ENCODE measurements at regions not wholly inside any gene's neighbourhood (a gene's known extent, or its start where the extent isn't known, plus 50 kb on each side); places are given as distances from the start of the nearest gene placed in this dataset.

DNA sequence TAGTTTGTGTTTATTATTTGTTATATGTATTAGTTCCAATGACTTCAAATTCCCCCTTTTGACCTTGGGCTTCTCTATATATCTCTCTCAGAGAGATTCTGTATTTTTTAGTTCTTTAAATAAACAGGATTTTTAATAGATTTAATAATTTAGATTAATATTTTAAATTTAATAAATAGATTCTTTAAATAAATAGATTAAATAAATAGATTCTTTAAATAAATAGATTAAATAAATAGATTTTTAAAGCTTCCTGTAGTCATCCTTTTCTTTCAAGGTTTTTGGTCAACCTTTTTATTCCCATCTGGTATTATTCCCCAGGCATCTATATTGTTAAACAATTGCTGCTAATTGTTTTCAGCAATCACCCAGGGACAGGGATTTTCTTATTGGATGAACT is 721.9 kb upstream of the ADAMTS5 start:
- no peak overlapping the region for H3K4me3 Mint-ChIP-seq
- no peaks in the 10 kb centered on the region for H3K9me3 ChIP-seq (ENCODE audit: control insufficient read depth, low read length, poor library complexity, severe bottlenecking)
- H3K36me3 Mint-ChIP-seq (ENCODE audit: low read depth), result peaks cover 2% of the 10 kb centered on the region
- H3K27me3 Mint-ChIP-seq, result no peaks in the 10 kb centered on the region
- DNase-seq (no peak), ATAC-seq (no peak)
- no peaks in the 10 kb centered on the region for H3K4me1 Mint-ChIP-seq
- no peak overlapping the region for H3K27ac Mint-ChIP-seq

DNA sequence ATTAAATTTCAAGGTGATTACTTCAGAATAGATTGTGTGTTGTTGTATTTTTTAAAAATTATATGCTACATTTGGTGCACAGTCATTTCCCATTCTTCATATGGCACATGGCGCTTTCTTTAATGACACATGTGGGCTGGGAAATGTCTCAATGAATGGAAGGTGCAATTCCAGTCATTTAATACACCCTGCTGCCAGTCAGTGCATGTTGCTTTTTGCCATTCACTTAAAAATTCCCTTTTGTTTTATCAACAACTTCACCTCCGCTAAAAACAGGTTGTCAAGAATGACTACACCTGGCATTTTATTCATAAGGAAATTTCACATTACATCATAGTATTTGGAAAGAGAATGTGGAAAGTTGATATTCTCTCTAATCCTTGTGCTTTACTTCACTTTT is 716.4 kb upstream of the ADAMTS5 start:
- no peaks in the 10 kb centered on the region for H3K9me3 ChIP-seq (ENCODE audit: control insufficient read depth, low read length, poor library complexity, severe bottlenecking)
- Mint-ChIP-seq H3K4me3 (no peak overlapping the region), H3K4me1 (no peaks in the 10 kb centered on the region), H3K36me3 (ENCODE audit: low read depth) (no peaks in the 10 kb centered on the region), H3K27ac (no peak overlapping the region), H3K27me3 (no peaks in the 10 kb centered on the region)
- no peak for ATAC-seq
- no peak for DNase-seq

DNA sequence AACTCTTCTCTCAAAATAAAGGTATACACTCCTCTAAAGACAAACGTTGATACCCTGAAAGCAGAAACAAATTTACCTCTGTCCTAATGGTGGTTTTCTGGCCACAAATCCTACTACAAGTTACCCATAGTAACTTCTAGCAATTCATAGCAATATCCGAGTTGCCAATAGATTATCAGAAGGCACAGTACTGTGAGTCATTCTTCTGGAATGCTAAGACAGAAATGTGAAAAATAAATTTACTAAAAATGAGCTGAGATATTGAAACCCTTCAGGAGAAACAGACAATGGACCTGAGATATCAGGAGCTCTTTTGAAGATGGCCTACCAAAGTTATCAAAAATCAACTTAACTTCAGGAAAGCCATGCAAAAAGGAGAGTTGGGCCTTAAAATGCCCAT is 715.0 kb upstream of the ADAMTS5 start:
- no peak overlapping the region for H3K4me3 Mint-ChIP-seq
- H3K4me1 Mint-ChIP-seq, result no peaks in the 10 kb centered on the region
- no peaks in the 10 kb centered on the region for H3K36me3 Mint-ChIP-seq (ENCODE audit: low read depth)
- ATAC-seq, result no peak
- H3K27ac Mint-ChIP-seq, result no peak overlapping the region
- no peaks in the 10 kb centered on the region for H3K9me3 ChIP-seq (ENCODE audit: control insufficient read depth, low read length, poor library complexity, severe bottlenecking)
- no peaks in the 10 kb centered on the region for H3K27me3 Mint-ChIP-seq
- DNase-seq, result no peak

DNA sequence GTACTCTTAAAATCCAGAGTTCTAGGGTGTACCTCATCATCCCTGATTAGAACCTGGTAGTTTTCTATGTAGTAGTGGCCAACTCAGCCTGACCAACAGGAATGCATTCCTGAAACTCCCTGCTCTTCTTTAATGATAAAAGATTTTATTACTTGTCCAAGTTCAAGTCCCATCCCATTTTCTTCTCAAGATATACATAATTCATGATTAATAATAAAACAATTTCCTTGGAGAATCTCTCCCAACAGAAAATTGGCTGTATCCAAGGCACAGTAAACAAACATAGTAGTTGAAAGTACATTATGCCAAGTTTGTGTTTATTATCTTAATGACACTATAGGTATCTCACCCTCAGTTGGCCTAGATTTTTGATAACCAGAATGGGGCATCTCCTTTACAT is 714.1 kb upstream of the ADAMTS5 start:
- H3K4me1 Mint-ChIP-seq, result no peaks in the 10 kb centered on the region
- H3K27ac Mint-ChIP-seq, result no peak overlapping the region
- no peak for ATAC-seq
- no peaks in the 10 kb centered on the region for H3K36me3 Mint-ChIP-seq (ENCODE audit: low read depth)
- no peak for DNase-seq
- H3K27me3 Mint-ChIP-seq, result no peaks in the 10 kb centered on the region
- H3K4me3 Mint-ChIP-seq, result no peak overlapping the region
- H3K9me3 ChIP-seq (ENCODE audit: control insufficient read depth, low read length, poor library complexity, severe bottlenecking), result no peaks in the 10 kb centered on the region

DNA sequence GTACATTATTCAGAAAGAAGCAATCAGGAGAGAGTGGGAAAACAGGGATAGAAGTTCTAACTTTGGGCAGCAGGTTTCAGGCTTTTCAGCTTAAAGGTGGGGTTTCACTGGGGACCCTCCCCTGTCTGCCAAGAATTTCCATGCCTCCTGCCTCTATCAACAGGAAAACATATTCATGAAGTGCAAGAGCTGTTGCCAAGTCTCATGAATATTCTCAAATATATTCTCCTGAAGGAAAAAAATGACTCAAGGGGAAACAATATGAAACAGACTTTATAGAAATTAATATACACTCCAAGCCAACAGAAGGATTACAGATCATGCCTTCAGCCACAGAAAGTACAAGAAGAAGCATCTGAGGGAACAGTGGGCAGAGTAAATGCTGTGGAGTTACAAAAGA is 713.3 kb upstream of the ADAMTS5 start:
- no peaks in the 10 kb centered on the region for H3K9me3 ChIP-seq (ENCODE audit: control insufficient read depth, low read length, poor library complexity, severe bottlenecking)
- H3K4me3 Mint-ChIP-seq, result no peak overlapping the region
- DNase-seq (no peak), ATAC-seq (no peak)
- H3K27ac Mint-ChIP-seq, result no peak overlapping the region
- H3K36me3 Mint-ChIP-seq (ENCODE audit: low read depth), result no peaks in the 10 kb centered on the region
- H3K4me1 Mint-ChIP-seq, result no peaks in the 10 kb centered on the region
- no peaks in the 10 kb centered on the region for H3K27me3 Mint-ChIP-seq

DNA sequence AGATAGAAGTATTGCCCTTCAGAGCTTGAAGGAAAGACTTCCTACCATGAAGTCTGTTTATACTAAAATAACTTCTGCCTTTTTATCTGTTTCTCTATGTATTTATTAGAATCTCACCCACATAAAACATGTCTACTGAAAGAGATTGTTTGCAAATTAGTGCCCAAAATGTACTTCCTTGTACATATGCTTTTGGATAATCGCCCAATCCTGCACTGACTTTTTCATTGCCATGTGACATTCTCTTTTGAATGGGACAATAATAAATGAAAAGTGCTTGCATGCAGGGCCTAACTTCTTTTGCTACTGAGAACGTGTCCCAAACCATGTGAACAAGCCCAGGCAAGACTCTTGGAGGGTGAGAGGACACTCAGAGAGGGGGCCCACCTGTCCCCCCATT is 711.6 kb upstream of the ADAMTS5 start:
- Mint-ChIP-seq H3K36me3 (ENCODE audit: low read depth) (no peaks in the 10 kb centered on the region), H3K4me1 (no peaks in the 10 kb centered on the region), H3K27me3 (no peaks in the 10 kb centered on the region), H3K27ac (no peak overlapping the region), H3K4me3 (no peak overlapping the region)
- no peak for ATAC-seq
- DNase-seq, result no peak
- H3K9me3 ChIP-seq (ENCODE audit: control insufficient read depth, low read length, poor library complexity, severe bottlenecking), result no peaks in the 10 kb centered on the region

DNA sequence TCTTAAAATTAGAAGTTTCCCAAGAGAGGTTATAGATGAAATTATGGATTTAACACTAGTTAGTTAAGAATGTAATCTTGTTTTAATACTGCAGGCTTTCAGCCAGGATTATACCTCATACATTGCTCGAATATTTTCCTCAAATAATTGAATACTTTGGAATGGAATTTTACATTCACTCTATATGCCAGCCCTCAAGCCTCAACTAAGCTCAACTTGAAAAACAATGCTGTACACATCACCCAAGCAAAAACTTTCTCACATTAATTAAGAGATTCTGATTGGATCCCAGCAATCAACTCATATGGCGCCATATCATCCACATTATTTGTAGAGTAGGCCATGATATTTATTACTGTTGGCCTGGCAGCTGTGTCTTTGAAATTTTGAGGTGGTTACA is 710.7 kb upstream of the ADAMTS5 start:
- Mint-ChIP-seq H3K27me3 (no peaks in the 10 kb centered on the region), H3K36me3 (ENCODE audit: low read depth) (no peaks in the 10 kb centered on the region), H3K4me3 (no peak overlapping the region), H3K27ac (no peak overlapping the region), H3K4me1 (no peaks in the 10 kb centered on the region)
- DNase-seq (no peak), ATAC-seq (no peak)
- H3K9me3 ChIP-seq (ENCODE audit: control insufficient read depth, low read length, poor library complexity, severe bottlenecking), result no peaks in the 10 kb centered on the region

DNA sequence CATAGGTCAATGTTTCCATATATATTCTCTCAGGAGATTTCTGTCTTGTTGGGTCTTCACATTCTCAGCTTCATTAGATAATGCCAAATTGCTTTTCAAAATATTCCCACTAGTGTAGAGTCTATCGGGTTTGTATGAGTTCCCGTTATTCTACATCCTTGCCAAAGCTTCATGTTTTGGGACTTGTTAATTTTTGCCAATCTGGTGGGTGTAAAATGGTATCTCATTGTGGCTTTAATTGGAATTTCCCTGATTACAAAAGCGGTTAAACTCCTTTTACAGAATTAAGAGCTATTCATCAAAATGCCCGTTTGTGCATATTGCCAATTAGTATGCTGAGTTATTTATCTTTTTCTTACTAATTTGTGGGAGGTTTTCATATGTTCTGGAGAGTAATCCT is 708.4 kb upstream of the ADAMTS5 start:
- no peaks in the 10 kb centered on the region for H3K36me3 Mint-ChIP-seq (ENCODE audit: low read depth)
- H3K27me3 Mint-ChIP-seq, result no peaks in the 10 kb centered on the region
- no peak for DNase-seq
- no peaks in the 10 kb centered on the region for H3K4me1 Mint-ChIP-seq
- ATAC-seq, result no peak
- no peaks in the 10 kb centered on the region for H3K9me3 ChIP-seq (ENCODE audit: control insufficient read depth, low read length, poor library complexity, severe bottlenecking)
- no peak overlapping the region for H3K4me3 Mint-ChIP-seq
- H3K27ac Mint-ChIP-seq, result no peak overlapping the region

DNA sequence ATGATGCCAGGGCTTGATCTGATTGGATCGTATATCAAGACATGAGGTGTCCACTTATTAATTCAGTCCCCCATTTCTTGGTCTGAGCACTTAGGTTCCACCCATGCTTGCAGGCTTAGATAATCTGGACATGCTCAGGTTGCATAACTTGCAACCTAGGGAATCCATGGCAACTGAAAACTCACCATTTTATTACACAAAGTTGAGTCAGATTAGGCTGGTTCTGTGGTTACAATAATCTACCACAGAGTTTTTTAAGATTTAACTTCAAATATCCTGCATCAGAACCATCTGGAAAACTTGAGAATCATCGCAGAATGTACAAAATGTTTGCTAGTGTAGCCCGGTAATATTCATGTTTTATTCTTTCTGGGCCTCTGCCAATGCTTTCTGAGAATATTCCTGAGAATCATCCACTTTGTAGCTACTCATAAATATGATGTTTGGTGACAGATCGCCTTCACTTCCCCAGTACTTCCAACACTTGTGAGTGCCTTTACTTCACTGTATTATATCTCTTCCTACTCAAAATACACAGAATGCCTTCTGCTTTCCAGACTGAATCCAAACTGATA is 707.2 kb upstream of the ADAMTS5 start:
- DNase-seq, result no peak
- H3K27ac Mint-ChIP-seq, result no peak overlapping the region
- H3K36me3 Mint-ChIP-seq (ENCODE audit: low read depth), result no peaks in the 10 kb centered on the region
- H3K27me3 Mint-ChIP-seq, result no peaks in the 10 kb centered on the region
- H3K4me1 Mint-ChIP-seq, result no peaks in the 10 kb centered on the region
- H3K9me3 ChIP-seq (ENCODE audit: control insufficient read depth, low read length, poor library complexity, severe bottlenecking), result no peaks in the 10 kb centered on the region
- H3K4me3 Mint-ChIP-seq, result no peak overlapping the region
- ATAC-seq, result no peak

DNA sequence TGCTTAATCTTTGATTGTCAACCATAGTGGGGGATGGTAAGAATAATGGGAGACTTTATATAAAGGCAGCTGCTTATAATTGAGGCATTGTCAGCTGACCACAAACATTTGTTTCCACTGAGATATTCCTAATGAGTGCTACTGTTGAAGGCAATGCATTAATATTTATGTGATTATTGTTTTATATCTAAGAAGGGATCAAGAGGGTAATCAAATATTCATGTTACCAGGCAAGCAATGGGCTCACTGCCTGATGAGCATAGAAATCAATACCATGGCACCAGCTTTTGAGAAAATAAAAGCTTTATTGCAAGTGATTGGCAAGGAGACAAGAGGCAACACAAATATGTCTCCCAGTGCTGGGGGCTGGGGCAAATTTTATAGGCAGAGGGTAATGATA is 706.7 kb upstream of the ADAMTS5 start:
- no peaks in the 10 kb centered on the region for H3K36me3 Mint-ChIP-seq (ENCODE audit: low read depth)
- no peaks in the 10 kb centered on the region for H3K9me3 ChIP-seq (ENCODE audit: control insufficient read depth, low read length, poor library complexity, severe bottlenecking)
- H3K27ac Mint-ChIP-seq, result no peak overlapping the region
- no peak overlapping the region for H3K4me3 Mint-ChIP-seq
- no peaks in the 10 kb centered on the region for H3K27me3 Mint-ChIP-seq
- DNase-seq, result no peak
- no peak for ATAC-seq
- H3K4me1 Mint-ChIP-seq, result no peaks in the 10 kb centered on the region

DNA sequence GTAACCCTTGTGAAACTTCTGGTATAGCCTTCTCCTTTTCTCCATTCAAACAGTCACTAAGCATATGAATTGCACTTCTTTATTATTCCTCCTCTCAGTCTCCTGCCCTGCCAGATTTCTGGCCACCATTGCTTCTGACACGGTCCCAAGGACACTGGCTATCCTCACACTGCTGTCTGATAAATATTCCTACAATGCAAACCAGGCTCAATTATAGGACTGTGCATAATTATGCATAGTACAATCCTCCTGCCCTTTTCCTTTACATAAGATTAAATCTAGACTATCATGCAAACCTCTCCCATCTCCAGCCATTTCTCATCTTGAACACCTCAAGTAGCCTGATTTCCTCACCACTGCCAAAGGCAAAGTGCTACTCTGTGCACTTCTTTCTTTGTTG is 704.3 kb upstream of the ADAMTS5 start:
- ATAC-seq (no peak), DNase-seq (no peak)
- Mint-ChIP-seq H3K4me3 (no peak overlapping the region), H3K4me1 (no peaks in the 10 kb centered on the region), H3K27me3 (no peaks in the 10 kb centered on the region), H3K36me3 (ENCODE audit: low read depth) (no peaks in the 10 kb centered on the region), H3K27ac (no peak overlapping the region)
- no peaks in the 10 kb centered on the region for H3K9me3 ChIP-seq (ENCODE audit: control insufficient read depth, low read length, poor library complexity, severe bottlenecking)

DNA sequence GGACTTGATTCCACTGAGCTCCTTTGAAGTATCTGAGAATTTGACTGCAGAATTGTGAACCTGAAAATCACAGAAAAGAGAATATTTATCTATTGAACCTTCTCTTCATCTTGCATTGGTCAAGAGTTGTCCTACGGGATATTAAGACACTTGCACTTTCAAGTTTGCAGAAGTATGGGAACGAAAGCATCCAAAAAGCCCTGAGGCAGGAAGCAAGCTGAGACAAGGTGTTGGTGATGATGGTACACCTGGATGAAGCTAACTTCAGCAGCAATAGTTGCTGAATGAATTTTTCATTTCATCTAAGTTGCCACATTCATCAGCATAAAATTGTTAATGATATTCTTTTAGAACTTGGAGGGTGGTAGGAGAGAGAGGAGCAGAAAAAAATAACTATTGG is 686.6 kb upstream of the ADAMTS5 start:
- Mint-ChIP-seq H3K27me3 (no peaks in the 10 kb centered on the region), H3K36me3 (ENCODE audit: low read depth) (no peaks in the 10 kb centered on the region), H3K27ac (no peak overlapping the region), H3K4me3 (no peak overlapping the region), H3K4me1 (no peaks in the 10 kb centered on the region)
- no peaks in the 10 kb centered on the region for H3K9me3 ChIP-seq (ENCODE audit: control insufficient read depth, low read length, poor library complexity, severe bottlenecking)
- no peak for DNase-seq
- no peak for ATAC-seq

DNA sequence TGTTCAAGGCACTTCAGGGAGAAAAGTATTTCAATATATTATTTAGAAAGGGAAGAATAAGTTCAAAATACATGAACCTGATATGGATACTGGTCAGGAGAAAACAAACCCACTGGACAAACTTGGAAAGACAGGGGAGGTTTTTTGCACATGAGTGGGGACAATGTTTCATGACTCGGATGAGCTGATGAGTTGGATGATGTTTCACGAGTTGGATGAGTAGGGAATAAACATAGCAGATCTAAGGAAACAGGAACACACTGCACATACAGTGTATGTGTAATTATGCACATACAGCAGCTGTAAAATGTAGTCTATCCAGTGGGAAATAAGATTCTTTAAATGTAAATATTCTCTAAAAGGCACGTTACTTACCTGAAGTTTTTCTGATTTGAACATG is 682.9 kb upstream of the ADAMTS5 start:
- Mint-ChIP-seq H3K27me3 (no peaks in the 10 kb centered on the region), H3K36me3 (ENCODE audit: low read depth) (no peaks in the 10 kb centered on the region), H3K4me3 (no peak overlapping the region), H3K4me1 (no peaks in the 10 kb centered on the region), H3K27ac (no peak overlapping the region)
- no peaks in the 10 kb centered on the region for H3K9me3 ChIP-seq (ENCODE audit: control insufficient read depth, low read length, poor library complexity, severe bottlenecking)
- no peak for ATAC-seq
- DNase-seq, result no peak

DNA sequence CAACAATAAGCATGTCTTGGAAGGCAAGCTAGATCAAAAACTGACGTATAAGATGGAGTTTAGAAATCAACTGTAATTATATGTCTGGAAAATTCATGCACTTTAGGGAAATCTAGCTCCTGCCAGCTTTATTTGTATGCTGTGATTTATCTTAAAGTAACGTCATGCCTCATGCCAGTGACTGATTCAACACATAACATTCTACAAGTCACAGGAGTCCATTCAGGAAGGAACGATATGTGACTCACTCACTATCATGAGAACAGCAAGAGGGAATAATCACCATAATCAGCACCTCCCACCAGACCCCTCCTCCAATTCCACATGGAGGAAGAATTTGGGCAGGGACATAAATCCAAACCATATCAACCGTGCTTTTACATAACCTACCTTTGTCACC is 682.4 kb upstream of the ADAMTS5 start:
- Mint-ChIP-seq H3K27ac (no peak overlapping the region), H3K4me3 (no peak overlapping the region), H3K27me3 (no peaks in the 10 kb centered on the region), H3K36me3 (ENCODE audit: low read depth) (no peaks in the 10 kb centered on the region), H3K4me1 (no peaks in the 10 kb centered on the region)
- H3K9me3 ChIP-seq (ENCODE audit: control insufficient read depth, low read length, poor library complexity, severe bottlenecking), result no peaks in the 10 kb centered on the region
- ATAC-seq (no peak), DNase-seq (no peak)

DNA sequence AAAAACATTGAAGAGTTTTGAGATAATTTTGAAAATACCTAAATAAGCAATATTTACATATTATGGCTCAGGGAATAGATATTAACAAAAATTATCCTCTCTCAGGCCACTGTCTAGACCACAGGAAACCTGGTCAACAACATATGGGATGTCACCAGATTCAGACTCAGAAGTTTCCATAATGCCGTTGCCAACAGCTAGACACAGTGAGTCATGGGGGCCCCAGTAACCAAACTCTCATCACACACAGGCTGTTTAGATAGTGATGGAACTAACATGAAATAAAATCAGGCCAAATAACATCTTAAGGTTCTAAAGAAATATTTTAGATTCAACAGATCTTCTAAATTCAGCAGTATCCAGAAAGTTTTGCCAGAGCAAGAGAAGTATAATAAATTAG is 681.7 kb upstream of the ADAMTS5 start:
- no peaks in the 10 kb centered on the region for H3K27me3 Mint-ChIP-seq
- DNase-seq (no peak), ATAC-seq (no peak)
- H3K9me3 ChIP-seq (ENCODE audit: control insufficient read depth, low read length, poor library complexity, severe bottlenecking), result no peaks in the 10 kb centered on the region
- H3K4me3 Mint-ChIP-seq, result no peak overlapping the region
- no peaks in the 10 kb centered on the region for H3K4me1 Mint-ChIP-seq
- H3K36me3 Mint-ChIP-seq (ENCODE audit: low read depth), result no peaks in the 10 kb centered on the region
- no peak overlapping the region for H3K27ac Mint-ChIP-seq
